HG02981 (cell line): ENCODE measurements at regions not wholly inside any gene's neighbourhood (a gene's known extent, or its start where the extent isn't known, plus 50 kb on each side); places are given as distances from the start of the nearest gene placed in this dataset.
A peak's percentile ranks its signal among the peaks of the same experiment; 100 is the strongest.

ENCODE experiments used
- ATAC-seq: cut with Tn5 transposase; IDR thresholded peaks from one replicate; pipeline ENCODE4 v1.9.1; 2021; ENCODE audit warnings: mild to moderate bottlenecking, moderate library complexity; ENCODE audit not compliant: unreplicated experiment

DNA sequence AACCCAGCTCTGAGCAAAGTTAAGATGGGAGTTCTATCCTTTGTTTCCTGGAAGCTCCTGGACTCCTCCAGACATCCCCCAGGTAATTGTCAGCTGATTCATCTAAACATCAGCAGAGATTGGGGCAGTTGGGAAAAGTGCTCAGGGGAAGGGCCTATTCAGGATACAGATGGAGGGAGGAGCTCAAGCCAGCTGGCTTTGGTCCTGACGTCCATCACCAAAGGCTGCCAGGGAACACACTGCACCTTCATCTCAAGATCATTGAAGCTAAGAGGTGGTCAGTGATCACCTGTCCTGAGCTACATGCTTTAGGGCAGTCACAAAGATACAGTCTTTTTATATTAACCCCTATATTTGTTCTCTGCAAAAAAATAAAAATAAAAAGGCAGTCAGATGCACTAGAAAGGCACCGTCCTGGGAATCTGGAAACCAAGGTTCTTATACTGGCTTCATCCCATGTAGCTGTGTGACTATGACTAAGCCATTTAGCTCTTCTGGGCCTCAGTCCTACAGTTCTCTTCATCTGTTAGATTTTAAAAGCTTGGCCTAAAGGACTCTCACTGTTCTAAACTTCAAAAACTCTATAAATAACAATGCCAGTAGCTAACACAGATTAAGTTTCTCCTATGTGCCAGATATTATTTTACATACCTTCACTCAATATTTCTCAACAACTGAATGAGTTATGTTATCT lies 446.5 kb downstream of the BCL11A start:
- no peak for ATAC-seq

DNA sequence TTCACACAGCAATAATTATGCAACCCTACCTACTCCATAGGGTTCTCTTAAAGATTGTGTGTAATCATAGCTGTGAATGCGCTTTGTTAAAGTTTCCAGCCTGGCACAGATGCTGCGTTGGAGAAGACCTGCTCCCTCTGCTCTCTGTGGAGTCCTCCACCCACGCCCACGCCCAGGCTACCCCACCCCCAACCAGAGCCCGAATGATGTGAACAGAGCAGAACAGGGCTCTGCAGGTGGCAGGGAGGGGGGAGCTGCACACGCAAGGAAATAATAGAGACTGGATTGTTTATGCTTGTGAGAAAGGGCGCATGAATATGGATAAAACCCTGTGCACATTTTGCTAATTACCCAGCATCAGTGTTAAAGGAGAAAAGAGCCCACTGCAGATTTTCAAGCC lies 447.5 kb downstream of the BCL11A start:
- no peak for ATAC-seq

DNA sequence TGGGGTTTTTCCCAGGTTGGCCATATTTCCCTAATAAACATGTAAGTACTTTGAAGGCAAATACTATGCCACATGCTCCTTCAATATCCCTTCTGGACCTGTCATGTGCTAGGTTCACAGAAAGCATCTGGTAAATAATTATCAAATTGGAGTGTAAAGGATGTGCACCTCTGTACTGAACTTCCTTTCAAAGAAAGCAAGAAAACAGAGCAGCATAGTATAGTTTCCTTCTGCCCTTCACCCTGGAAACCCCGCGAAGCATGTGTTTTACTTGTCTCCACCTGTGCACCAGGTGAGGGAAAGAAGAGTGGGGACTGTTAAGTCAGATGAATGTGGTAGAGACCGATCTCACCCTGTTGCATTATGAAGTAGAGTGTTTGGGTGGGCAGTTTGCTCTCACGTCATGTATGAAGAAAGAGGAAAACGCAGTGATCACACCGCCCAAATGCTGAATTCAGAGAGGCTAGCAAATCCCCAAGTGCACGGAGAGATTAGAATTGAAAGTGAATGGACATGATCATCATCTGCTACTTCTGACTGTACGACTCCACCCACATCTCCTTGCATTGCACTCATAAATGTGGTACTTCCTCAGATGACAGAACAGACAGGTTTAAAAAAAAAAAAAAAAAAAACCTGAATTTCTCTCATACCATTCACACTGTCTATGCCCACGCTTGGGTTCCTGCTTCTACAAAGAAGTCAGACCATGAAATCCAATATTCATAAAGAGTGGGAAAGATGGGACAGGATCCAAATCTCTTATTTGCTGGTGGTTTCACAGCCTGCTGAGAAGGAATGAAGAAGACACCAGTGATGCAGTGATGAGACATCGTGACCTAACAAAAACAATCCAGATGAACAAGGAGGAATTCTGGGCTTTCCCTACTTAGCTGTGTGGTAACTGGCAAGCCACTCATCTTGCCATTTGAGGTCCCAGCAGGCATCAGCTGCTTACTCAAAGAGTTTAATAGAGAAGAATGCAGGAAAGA lies 448.6 kb downstream of the BCL11A start:
- peak; percentile 53 for ATAC-seq

- ATAC-seq: no peak
Measured at GRCh38 chr2:60100034-60100433, 453.4 kb downstream of the BCL11A start.

GRCh38 chr2:60098996-60099395 lies 454.5 kb downstream of the BCL11A start:
- ATAC-seq: no peak

DNA sequence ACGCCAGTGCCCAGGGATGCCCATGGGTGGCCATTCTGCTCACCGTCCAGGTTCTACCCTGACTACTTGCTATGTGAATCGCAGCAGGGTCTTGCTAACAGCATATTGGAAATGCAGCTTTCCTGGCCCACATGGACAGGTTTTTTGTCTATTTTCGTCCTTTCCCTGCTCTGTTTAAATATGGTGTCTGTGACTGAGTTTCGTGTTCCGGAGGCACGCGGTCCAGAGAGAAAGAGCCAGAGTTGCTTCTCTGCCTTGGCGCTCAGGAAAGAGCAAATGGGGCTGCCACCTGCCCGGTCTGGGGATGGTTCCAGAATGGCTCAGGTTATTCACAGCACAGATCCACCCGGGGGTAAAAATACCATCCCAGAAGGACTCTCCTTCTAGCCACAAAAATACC lies 456.2 kb downstream of the BCL11A start:
- ATAC-seq: no peak

- no peak for ATAC-seq
Measured at GRCh38 chr2:60096556-60096955, 456.9 kb downstream of the BCL11A start.

DNA sequence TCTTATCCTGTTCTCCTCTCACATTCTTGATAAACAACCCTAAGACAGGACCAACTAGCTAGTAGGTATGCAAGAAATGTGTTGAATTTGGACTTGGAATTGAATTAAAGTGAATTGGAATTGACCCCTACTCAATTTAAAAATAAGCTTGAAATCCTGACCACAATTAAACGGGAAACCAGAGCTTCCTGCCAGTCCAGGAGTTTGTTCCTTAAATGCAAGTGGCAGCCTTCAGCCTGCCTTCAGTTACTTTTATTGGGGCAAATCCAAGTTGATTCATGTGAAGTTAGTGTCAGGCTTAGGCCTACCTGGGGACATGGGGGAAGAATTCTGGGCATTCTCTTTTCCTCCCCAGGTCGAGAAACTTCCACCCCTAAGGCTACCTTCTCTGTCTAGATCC lies 457.6 kb downstream of the BCL11A start:
- ATAC-seq: no peak

DNA sequence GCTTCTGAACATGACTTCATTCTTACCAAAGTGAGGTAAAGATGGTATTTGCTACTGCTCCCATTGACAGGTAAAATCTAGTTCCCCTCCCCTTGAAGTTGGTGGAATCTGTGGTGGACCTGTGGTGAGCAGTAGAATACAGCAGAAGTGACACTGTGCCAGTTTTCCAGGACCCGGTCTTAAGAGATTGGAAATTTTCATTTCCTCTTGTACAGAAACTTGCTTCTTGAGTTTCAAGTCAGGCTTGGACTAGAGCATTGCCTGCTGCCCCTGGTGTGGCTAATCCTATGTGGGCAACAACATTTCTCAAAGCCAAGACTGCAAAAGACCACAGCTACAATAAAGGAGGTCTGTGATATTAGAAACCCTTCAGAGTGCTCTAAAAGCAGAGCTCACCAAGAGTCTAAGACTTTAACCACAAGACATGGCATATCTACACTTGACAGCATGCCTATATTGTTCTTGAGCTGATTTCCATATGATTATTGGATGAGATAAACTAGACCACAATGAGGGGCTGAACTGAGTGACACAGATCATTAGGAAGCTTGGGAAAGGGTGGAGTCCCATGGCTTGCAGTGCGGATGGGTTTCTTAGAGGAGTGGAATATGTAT lies 458.1 kb downstream of the BCL11A start:
- ATAC-seq: no peak

DNA sequence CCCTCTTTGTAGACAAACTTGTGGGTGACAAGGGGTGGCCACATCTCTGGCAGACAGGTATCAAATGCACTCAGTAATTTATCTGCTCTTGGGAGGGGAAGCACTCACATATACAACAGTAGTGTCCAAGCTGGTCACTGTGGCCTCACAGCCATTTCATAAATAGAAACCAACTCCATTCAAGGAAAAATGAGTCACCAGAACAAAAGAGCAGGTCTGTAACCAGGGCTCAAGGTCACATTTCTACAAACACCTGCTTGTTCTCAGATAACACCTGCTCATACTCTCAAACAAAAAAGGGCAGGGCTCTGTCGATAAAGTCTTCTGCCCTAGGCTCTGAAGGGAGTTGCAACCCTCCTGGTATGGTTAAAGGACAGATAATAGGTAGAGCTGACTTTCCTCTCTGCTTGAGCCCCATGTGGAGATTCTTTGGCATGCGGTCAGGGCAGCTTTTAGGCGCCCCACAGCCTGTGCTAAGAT lies 459.0 kb downstream of the BCL11A start:
- ATAC-seq: no peak

DNA sequence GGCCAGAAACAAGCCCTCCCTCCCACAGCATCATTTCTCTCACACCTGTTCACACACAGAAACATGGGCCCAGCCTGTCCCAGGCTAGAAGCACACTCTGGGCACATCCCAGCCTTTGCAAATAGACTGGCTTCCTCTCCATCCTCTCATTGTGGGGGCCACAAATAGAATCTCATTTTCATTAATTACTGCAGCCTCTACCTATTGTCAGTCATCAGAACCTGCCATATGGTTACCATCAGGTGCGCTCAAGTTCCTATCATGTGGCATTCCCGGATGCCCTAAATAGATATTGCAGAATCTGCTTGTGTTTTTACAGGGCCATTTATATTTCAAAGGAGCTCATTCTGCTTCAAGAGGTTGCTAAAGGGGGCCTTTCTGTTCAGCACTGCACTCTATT lies 460.7 kb downstream of the BCL11A start:
- no peak for ATAC-seq

DNA sequence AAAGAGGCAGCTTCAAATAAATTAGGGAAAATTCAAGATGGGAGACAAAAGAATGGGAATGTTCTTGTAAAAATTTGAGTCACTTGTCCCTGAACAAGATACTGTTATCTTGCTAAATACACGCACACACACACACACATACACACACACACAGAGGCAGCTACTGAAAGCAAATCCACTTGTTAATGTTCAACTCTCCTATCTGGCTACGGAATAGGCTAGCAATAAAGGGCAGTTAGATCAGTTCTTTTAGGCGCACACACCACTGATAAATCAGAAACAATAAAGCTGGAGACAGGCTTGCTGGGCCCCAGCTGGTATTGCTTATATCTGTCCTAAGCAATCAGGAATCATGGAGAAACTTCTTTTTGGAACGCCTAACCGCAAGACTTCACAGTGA lies 461.6 kb downstream of the BCL11A start:
- no peak for ATAC-seq

- ATAC-seq: no peak
Measured at GRCh38 chr2:60091266-60091665, 462.2 kb downstream of the BCL11A start.

DNA sequence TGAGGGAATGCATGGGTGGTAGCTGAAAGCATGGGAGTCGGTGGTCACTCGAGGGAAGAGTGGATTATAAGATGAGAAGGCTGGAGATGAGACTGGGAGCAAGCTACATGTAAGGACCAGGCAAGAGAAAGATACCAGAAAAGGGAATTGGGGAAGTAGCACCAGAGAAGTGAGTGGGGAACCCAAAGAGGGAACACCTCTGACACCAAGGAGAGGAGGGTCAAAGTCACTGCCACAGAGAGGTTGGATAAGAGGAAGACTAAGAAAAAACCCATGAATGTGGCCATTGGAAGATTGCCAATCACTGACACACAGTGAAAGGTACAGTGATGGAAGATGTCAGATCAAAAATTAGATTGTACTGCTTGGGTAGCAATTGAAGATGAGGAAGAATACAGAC lies 473.9 kb downstream of the BCL11A start:
- no peak for ATAC-seq

DNA sequence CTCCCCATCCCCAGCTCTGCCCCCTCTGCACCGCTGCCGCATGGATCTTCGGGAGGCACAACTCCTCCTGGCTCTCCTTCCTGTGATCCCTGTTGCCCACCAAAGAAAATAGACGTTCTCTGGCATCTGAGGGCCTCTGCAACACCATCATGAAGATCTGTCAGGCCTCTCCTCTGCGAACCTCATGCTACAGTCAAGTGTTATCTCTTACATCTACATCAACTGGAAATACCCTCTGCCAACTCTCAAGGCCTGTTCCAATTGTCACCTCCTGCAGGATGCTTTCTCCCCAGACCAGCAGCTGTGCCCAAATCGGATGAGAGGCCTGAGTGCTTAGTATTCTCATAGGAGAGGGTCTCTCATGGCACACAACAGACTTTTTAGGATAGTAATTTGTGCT lies 478.4 kb downstream of the BCL11A start:
- ATAC-seq: no peak

- ATAC-seq: no peak
Measured at GRCh38 chr2:60073201-60073600, 480.3 kb downstream of the BCL11A start.

- ATAC-seq: no peak
Measured at GRCh38 chr2:60072609-60073008, 480.8 kb downstream of the BCL11A start.

GRCh38 chr2:60071490-60071831 lies 482.0 kb downstream of the BCL11A start:
- ATAC-seq: no peak

GRCh38 chr2:60070736-60071489 lies 482.5 kb downstream of the BCL11A start:
- ATAC-seq: no peak

GRCh38 chr2:60070196-60070595 lies 483.3 kb downstream of the BCL11A start:
- no peak for ATAC-seq

- no peak for ATAC-seq
Measured at GRCh38 chr2:60068755-60069154, 484.7 kb downstream of the BCL11A start.
